ENCODE measurements at regions not wholly inside any gene's neighbourhood (a gene's known extent, or its start where the extent isn't known, plus 50 kb on each side); places are given as distances from the start of the nearest gene placed in this dataset.
A peak's percentile ranks its signal among the peaks of the same experiment; 100 is the strongest.

- DNase-seq = no peak
Measured at GRCh38 chr12:124425667-124426066, 130.8 kb downstream of the RFLNA start.

- no peak for DNase-seq
Measured at GRCh38 chr12:124424516-124424905, 129.6 kb downstream of the RFLNA start.

- DNase-seq = peak; percentile 39
Measured at GRCh38 chr12:124423761-124424515, 129.0 kb downstream of the RFLNA start.

- DNase-seq = no peak
Measured at GRCh38 chr12:124422570-124423523, 128.0 kb downstream of the RFLNA start.

- no peak for DNase-seq
Measured at GRCh38 chr12:124422142-124422569, 127.3 kb downstream of the RFLNA start.

GRCh38 chr12:124420996-124421674, 126.2 kb downstream of the RFLNA start:
- DNase-seq = no peak

GRCh38 chr12:124420041-124420995, 125.4 kb downstream of the RFLNA start:
- DNase-seq = no peak

GRCh38 chr12:124419292-124420040, 124.6 kb downstream of the RFLNA start:
- no peak for DNase-seq

- no peak for DNase-seq
Measured at GRCh38 chr12:124418791-124419190, 123.9 kb downstream of the RFLNA start.

GRCh38 chr12:124418156-124418555, 123.3 kb downstream of the RFLNA start:
- no peak for DNase-seq

- no peak for DNase-seq
Measured at GRCh38 chr12:124416516-124417395, 121.9 kb downstream of the RFLNA start.

GRCh38 chr12:124415064-124415463, 120.2 kb downstream of the RFLNA start:
- DNase-seq = no peak

- no peak for DNase-seq
Measured at GRCh38 chr12:124413915-124414314, 119.0 kb downstream of the RFLNA start.

- DNase-seq = no peak
Measured at GRCh38 chr12:124413401-124413800, 118.5 kb downstream of the RFLNA start.

- no peak for DNase-seq
Measured at GRCh38 chr12:124412646-124413015, 117.7 kb downstream of the RFLNA start.

GRCh38 chr12:124411953-124412645, 117.2 kb downstream of the RFLNA start:
- no peak for DNase-seq

- no peak for DNase-seq
Measured at GRCh38 chr12:124411281-124411878, 116.5 kb downstream of the RFLNA start.

- DNase-seq = no peak
Measured at GRCh38 chr12:124410354-124411175, 115.7 kb downstream of the RFLNA start.

All from CD4-positive, alpha-beta T cell treated with Interleukin-10 for 1 hour (primary cell).